DND-41 (cell line): ENCODE measurements at regions not wholly inside any gene's neighbourhood (a gene's known extent, or its start where the extent isn't known, plus 50 kb on each side); places are given as distances from the start of the nearest gene placed in this dataset.

Experiments used
- ATAC-seq: fragments of 200-7000 bp; cut with Tn5 transposase; 3 replicates; pipeline ENCODE4 v1.9.1; 2021; ENCODE audit warnings: low read depth; ENCODE audit not compliant: insufficient read depth
- DNase-seq: peaks from one replicate; pipeline ENCODE4 v3.0.0-alpha.2; 2020
- H2AFZ ChIP-seq: 2 replicates; pipeline ENCODE4 v1.6.0; 2012; ENCODE audit warnings: low read depth, low read length
- H3K27ac ChIP-seq: 2 replicates; pipeline ENCODE4 v1.5.1; 2012; ENCODE audit warnings: low read length, inconsistent platforms
- H3K27me3 ChIP-seq: fragments of 200-600 bp; sonication (generic); 2 replicates; pipeline ENCODE4 v1.6.0; 2012; ENCODE audit warnings: low read length, mild to moderate bottlenecking, inconsistent platforms; ENCODE audit not compliant: insufficient read depth, poor library complexity
- H3K36me3 ChIP-seq: 2 replicates; pipeline ENCODE4 v1.5.1; 2012; ENCODE audit warnings: low read length, inconsistent platforms; ENCODE audit not compliant: insufficient read depth
- H3K4me1 ChIP-seq: 2 replicates; pipeline ENCODE4 v1.5.1; 2012; ENCODE audit warnings: mild to moderate bottlenecking, low read length; ENCODE audit not compliant: insufficient read depth
- H3K4me2 ChIP-seq: 2 replicates; pipeline ENCODE4 v1.6.0; 2012; ENCODE audit warnings: mild to moderate bottlenecking, moderate library complexity, low read length, inconsistent platforms; ENCODE audit not compliant: insufficient read depth
- H3K4me3 ChIP-seq, 2 experiments: fragments of 200-600 bp in 1 of 2; shearing (Covaris generic) in 1 of 2; 2 replicates each; pipeline ENCODE4 v1.5.1; 2012 to 2016; ENCODE audit warnings: inconsistent platforms in 2 of 2, low read length in 2 of 2, mild to moderate bottlenecking in 2 of 2, low read depth in 1 of 2, moderate library complexity in 1 of 2
- H3K79me2 ChIP-seq: 2 replicates; pipeline ENCODE4 v1.6.0; 2012; ENCODE audit warnings: low read length, inconsistent platforms; ENCODE audit not compliant: insufficient read depth
- H3K9ac ChIP-seq: 2 replicates; pipeline ENCODE4 v1.6.0; 2012; ENCODE audit warnings: low read depth, mild to moderate bottlenecking, inconsistent platforms, low read length, moderate library complexity
- H3K9me3 ChIP-seq: 2 replicates; pipeline ENCODE4 v1.5.1; 2012; ENCODE audit warnings: low read length, moderate library complexity, mild to moderate bottlenecking, inconsistent platforms; ENCODE audit not compliant: insufficient read depth, severe bottlenecking
- H4K20me1 ChIP-seq: 2 replicates; pipeline ENCODE4 v1.6.0; 2012; ENCODE audit warnings: low read length; ENCODE audit not compliant: insufficient read depth
- EZH2 ChIP-seq: IDR thresholded peaks from 3 replicates; pipeline ENCODE4 v1.6.1; 2012; ENCODE audit warnings: borderline replicate concordance, low read depth, mild to moderate bottlenecking, moderate library complexity, low read length, inconsistent platforms; ENCODE audit not compliant: severe bottlenecking
- TF ChIP-seq, protein P1 (sequence below): IDR thresholded peaks from 2 replicates; pipeline ENCODE4 v1.5.1; 2012; ENCODE audit warnings: borderline replicate concordance, low read length, moderate library complexity, mild to moderate bottlenecking; ENCODE audit not compliant: poor library complexity, severe bottlenecking; ENCODE audit errors: extremely low read depth

- no peaks in the 10 kb centered on the region for H3K9me3 ChIP-seq
- no peak for TF ChIP-seq EZH2
- TF ChIP-seq, protein P1, sequence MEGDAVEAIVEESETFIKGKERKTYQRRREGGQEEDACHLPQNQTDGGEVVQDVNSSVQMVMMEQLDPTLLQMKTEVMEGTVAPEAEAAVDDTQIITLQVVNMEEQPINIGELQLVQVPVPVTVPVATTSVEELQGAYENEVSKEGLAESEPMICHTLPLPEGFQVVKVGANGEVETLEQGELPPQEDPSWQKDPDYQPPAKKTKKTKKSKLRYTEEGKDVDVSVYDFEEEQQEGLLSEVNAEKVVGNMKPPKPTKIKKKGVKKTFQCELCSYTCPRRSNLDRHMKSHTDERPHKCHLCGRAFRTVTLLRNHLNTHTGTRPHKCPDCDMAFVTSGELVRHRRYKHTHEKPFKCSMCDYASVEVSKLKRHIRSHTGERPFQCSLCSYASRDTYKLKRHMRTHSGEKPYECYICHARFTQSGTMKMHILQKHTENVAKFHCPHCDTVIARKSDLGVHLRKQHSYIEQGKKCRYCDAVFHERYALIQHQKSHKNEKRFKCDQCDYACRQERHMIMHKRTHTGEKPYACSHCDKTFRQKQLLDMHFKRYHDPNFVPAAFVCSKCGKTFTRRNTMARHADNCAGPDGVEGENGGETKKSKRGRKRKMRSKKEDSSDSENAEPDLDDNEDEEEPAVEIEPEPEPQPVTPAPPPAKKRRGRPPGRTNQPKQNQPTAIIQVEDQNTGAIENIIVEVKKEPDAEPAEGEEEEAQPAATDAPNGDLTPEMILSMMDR, result no peak
- ATAC-seq (no peak), DNase-seq (no peak)
- H4K20me1 ChIP-seq, result no peaks in the 10 kb centered on the region
- H3K36me3 ChIP-seq, result no peaks in the 10 kb centered on the region
- no peak overlapping the region for H3K4me2 ChIP-seq
- H3K27me3 ChIP-seq, result no peaks in the 10 kb centered on the region
- no peak overlapping the region for H2AFZ ChIP-seq
- no peaks in the 10 kb centered on the region for H3K79me2 ChIP-seq
- no peak overlapping the region for H3K27ac ChIP-seq
- no peak overlapping the region for H3K9ac ChIP-seq
- H3K4me3 ChIP-seq, result no peak overlapping the region
- H3K4me1 ChIP-seq, result no peaks in the 10 kb centered on the region
These were observed 57.6 kb upstream of the RTL6 start for GRCh38 chr22:44555597-44555996.

- no peak overlapping the region for H3K27ac ChIP-seq
- no peaks in the 10 kb centered on the region for H4K20me1 ChIP-seq
- no peaks in the 10 kb centered on the region for H3K4me1 ChIP-seq
- DNase-seq (no peak), ATAC-seq (no peak)
- H3K4me2 ChIP-seq, result no peak overlapping the region
- H3K9me3 ChIP-seq, result no peaks in the 10 kb centered on the region
- no peak overlapping the region for H3K4me3 ChIP-seq
- TF ChIP-seq EZH2, result no peak
- TF ChIP-seq, protein P1, result no peak
- no peak overlapping the region for H3K9ac ChIP-seq
- no peak overlapping the region for H2AFZ ChIP-seq
- no peaks in the 10 kb centered on the region for H3K36me3 ChIP-seq
- H3K27me3 ChIP-seq, result no peaks in the 10 kb centered on the region
- no peaks in the 10 kb centered on the region for H3K79me2 ChIP-seq
These were observed 57.0 kb upstream of the RTL6 start for GRCh38 chr22:44555046-44555445.

- Histone ChIP-seq H3K4me2 (no peak overlapping the region), H3K27me3 (no peaks in the 10 kb centered on the region), H3K27ac (no peak overlapping the region), H3K9ac (no peak overlapping the region), H3K9me3 (no peaks in the 10 kb centered on the region), H3K79me2 (no peaks in the 10 kb centered on the region), H2AFZ (no peak overlapping the region), H3K4me3 (no peak overlapping the region), H3K36me3 (no peaks in the 10 kb centered on the region), H3K4me1 (no peaks in the 10 kb centered on the region), H4K20me1 (no peaks in the 10 kb centered on the region)
- DNase-seq, result no peak
- ATAC-seq, result no peak
- TF ChIP-seq, protein P1, result no peak
- TF ChIP-seq EZH2, result no peak
These were observed 56.4 kb upstream of the RTL6 start for GRCh38 chr22:44554411-44554810.

DNA sequence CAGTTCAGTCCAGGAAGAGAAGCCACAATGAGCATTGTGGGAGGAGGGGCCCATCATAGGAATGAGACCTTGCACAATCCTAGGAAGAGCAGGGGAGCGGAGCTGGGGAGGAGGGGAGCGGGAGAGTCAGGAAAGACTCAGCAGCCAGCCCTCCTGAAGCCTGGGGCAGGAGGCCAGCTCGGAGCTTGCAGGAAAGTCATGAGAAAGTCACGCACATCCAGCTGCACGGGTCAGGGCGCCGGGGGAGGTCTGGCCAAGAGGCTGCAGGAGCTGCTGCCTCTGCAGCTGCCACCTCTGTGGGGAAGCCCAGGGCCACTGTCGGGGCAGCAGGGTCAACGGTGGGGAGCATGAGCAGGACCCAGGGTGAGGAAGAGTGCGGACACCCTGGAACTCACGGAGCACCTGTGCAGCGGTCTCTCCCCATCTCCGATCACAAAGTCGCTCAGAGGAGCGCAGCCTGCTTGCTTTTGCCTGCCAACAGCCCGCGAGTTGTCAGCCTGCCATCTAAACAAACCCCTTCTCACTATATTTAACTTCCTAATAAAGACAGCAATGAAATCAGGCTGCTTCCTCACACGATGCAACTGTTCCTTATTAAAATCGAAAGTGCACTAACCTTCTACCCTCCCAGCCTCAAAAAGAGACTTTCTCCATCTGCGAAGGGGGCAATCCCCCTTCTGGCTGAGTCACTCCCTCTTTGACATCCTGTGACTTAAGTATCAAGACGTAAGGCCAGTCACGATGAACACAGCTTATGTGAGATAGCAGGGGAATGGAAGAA, 52.9 kb upstream of the RTL6 start:
- H3K36me3 ChIP-seq, result no peaks in the 10 kb centered on the region
- H3K9me3 ChIP-seq, result no peaks in the 10 kb centered on the region
- ATAC-seq (no peak), DNase-seq (no peak)
- no peaks in the 10 kb centered on the region for H3K27me3 ChIP-seq
- H3K4me2 ChIP-seq, result no peak overlapping the region
- no peak overlapping the region for H3K27ac ChIP-seq
- no peak overlapping the region for H3K4me3 ChIP-seq
- H4K20me1 ChIP-seq, result no peaks in the 10 kb centered on the region
- H3K9ac ChIP-seq, result no peak overlapping the region
- no peaks in the 10 kb centered on the region for H3K4me1 ChIP-seq
- TF ChIP-seq EZH2, result no peak
- TF ChIP-seq, protein P1, result no peak
- no peaks in the 10 kb centered on the region for H3K79me2 ChIP-seq
- H2AFZ ChIP-seq, result no peak overlapping the region
